ENCODE measurements at regions not wholly inside any gene's neighbourhood (a gene's known extent, or its start where the extent isn't known, plus 50 kb on each side); places are given as distances from the start of the nearest gene placed in this dataset.

GRCh38 chr11:114779189-114779588 lies 100.9 kb downstream of the NXPE2 start:
- Histone ChIP-seq H3K27me3 (0 out of 22 replicates have a peak, but pooled peaks cover 0 to 3% (median 0%) of the 10 kb centered on the region in 11 experiments), H3K9ac (peak overlapping the region in 3 of 11 experiments; percentile 14 to 26 (median 20); a peak in 4 of 22 replicates), H3K36me3 (no peaks in the 10 kb centered on the region), H3K4me2 (peak overlapping the region; percentile 34 to 84 (median 78)), H3K4me1 (peaks cover 12 to 65% (median 47%) of the 10 kb centered on the region in 10 experiments; a peak in 18 of 20 replicates), H4K20me1 (no peaks in the 10 kb centered on the region; a peak in 1 of 22 replicates), H3K9me3 (replicated peaks in 1 of 11) (no peaks in the 10 kb centered on the region), H3K4me3 (peak overlapping the region in 1 of 10 experiments; percentile 21; a peak in 1 of 20 replicates), H3K27ac (peak overlapping the region in 4 of 11 experiments; percentile 12 to 53 (median 40); a peak in 3 of 22 replicates)
- TF ChIP-seq Cebpa-rat (IDR thresholded peaks at IDR 0.05), result no peak

DNA sequence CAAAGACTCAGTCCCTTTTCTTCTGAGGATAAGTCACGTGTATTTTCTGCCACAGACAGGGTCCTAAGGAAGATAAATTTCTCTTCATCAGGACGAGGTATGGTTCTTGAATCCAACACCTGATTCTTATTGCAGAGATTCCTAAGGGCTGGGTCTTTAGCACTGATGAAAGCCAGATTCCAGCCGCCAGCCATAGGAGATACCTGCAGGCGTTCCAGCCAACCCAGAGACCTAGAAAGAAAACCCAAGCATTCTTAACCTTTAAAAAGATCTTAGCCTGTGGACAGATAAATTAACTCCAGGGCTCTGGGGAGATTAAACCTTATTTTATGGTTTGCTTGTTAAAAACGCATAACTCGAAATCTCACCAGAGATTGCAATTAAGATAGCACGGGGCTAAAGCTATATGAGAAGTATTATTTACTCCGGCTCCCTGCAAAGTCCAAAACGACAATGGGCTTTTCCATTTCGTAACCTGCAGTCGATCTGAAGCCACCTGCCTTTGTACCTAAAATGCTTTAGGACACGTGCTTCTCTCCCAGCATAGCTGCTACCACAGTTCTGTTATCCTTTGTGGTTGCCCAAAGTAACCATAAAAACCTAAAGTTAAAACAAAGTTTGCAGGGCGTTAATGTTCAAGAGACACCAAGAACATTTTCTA lies 104.5 kb downstream of the NXPE2 start:
- no peaks in the 10 kb centered on the region for H3K36me3 ChIP-seq
- no peak overlapping the region for H3K27ac ChIP-seq
- H3K9ac ChIP-seq, result no peak overlapping the region
- H3K4me3 ChIP-seq, result no peak overlapping the region
- peaks cover 12 to 41% (median 30%) of the 10 kb centered on the region in 10 experiments; a peak in 18 of 20 replicates for H3K4me1 ChIP-seq
- no peak for TF ChIP-seq Cebpa-rat (IDR thresholded peaks at IDR 0.05)
- 0 out of 22 replicates have a peak, but pooled peaks cover 0 to 3% (median 0%) of the 10 kb centered on the region in 11 experiments for H3K27me3 ChIP-seq
- H4K20me1 ChIP-seq, result no peaks in the 10 kb centered on the region
- H3K4me2 ChIP-seq, result 0 out of 22 replicates have a peak overlapping the region, but pooled peaks of 1 of the 11 experiments have one; percentile 3
- H3K9me3 ChIP-seq (replicated peaks in 1 of 11), result no peaks in the 10 kb centered on the region

DNA sequence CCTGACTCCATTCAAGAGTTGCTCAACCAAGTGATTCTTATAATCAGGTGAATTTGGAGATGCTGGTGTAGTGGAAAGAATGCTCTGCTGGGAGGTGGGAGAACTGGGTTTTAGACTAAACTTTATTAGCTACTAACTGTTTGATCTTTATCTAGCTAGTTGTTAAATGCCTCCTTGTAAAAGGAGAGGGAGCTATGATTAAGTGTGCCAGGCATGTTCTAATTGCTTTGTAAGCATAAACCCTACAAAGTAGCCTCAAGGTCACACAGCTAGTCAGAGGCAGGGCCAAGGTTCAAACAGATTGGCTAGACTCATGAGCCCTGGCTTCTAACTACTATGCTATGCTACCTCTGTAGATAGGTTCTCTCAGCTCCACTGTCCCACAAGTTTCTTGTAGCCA lies 105.5 kb downstream of the NXPE2 start:
- no peak overlapping the region for H3K27ac ChIP-seq
- no peak overlapping the region for H3K4me3 ChIP-seq
- peaks cover 12 to 34% (median 24%) of the 10 kb centered on the region in 10 experiments; a peak in 18 of 20 replicates for H3K4me1 ChIP-seq
- TF ChIP-seq Cebpa-rat (IDR thresholded peaks at IDR 0.05), result no peak
- no peak overlapping the region for H3K9ac ChIP-seq
- H3K9me3 ChIP-seq (replicated peaks in 1 of 11), result no peaks in the 10 kb centered on the region
- 0 out of 22 replicates have a peak, but pooled peaks cover 0 to 3% (median 0%) of the 10 kb centered on the region in 11 experiments for H3K27me3 ChIP-seq
- H3K4me2 ChIP-seq, result no peak overlapping the region
- no peaks in the 10 kb centered on the region for H3K36me3 ChIP-seq
- H4K20me1 ChIP-seq, result no peaks in the 10 kb centered on the region

DNA sequence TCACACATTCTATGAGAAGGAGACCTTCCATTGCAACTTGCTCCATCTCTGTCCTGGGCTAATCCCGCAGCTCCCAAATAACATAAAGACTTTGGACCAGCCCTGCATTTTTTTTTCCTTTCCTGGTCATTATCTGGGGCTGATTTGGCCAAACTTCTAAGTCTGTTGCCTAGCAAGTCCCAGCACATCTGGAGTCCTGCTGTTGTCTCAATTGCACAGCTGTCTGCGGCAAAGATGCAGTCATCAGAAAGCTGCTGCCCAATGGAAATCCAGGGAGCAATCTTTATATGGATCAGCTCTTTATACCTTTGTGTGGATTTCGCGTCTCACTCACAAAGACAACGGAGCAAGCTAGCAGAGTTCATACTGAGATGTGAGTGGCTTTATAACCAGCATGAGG lies 105.9 kb downstream of the NXPE2 start:
- H4K20me1 ChIP-seq, result no peaks in the 10 kb centered on the region
- H3K4me3 ChIP-seq, result no peak overlapping the region
- H3K27me3 ChIP-seq, result no peaks in the 10 kb centered on the region
- H3K9me3 ChIP-seq (replicated peaks in 1 of 11), result no peaks in the 10 kb centered on the region
- no peak for TF ChIP-seq Cebpa-rat (IDR thresholded peaks at IDR 0.05)
- H3K4me1 ChIP-seq, result peaks cover 11 to 30% (median 20%) of the 10 kb centered on the region in 10 experiments; a peak in 18 of 20 replicates
- H3K9ac ChIP-seq, result no peak overlapping the region
- H3K4me2 ChIP-seq, result no peak overlapping the region; a peak in 1 of 22 replicates
- H3K36me3 ChIP-seq, result no peaks in the 10 kb centered on the region
- no peak overlapping the region for H3K27ac ChIP-seq

DNA sequence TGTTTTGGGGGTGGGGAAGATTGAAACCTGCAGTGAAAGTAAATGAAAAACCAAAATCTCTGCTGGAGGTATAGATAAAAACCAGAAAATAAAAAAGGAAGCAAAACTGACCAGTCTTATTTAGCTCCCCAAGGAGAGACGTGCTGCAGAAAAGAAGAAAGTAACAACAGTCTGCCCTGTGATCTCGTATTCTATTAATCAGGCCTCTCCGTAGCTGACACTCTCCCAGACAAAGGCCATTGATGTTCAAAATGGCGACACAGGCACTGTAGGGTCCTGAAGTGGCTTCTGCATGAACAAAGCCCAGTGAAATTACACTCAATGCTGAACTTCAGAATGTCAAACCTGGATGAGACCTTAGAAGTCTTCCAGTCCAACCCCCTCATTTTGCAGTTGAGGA lies 106.6 kb downstream of the NXPE2 start:
- Histone ChIP-seq H3K27me3 (no peaks in the 10 kb centered on the region), H3K4me3 (no peak overlapping the region), H3K4me1 (peaks cover 4 to 23% (median 13%) of the 10 kb centered on the region in 10 experiments; a peak in 18 of 20 replicates), H3K9me3 (replicated peaks in 1 of 11) (no peaks in the 10 kb centered on the region), H3K4me2 (peak overlapping the region in 2 of 11 experiments; percentile 5; a peak in 1 of 22 replicates), H3K9ac (no peak overlapping the region), H4K20me1 (no peaks in the 10 kb centered on the region), H3K27ac (no peak overlapping the region), H3K36me3 (no peaks in the 10 kb centered on the region)
- no peak for TF ChIP-seq Cebpa-rat (IDR thresholded peaks at IDR 0.05)

- H3K36me3 ChIP-seq, result no peaks in the 10 kb centered on the region
- no peak overlapping the region for H3K27ac ChIP-seq
- peaks cover 0 to 14% (median 3%) of the 10 kb centered on the region in 10 experiments; a peak in 12 of 20 replicates for H3K4me1 ChIP-seq
- H3K27me3 ChIP-seq, result no peaks in the 10 kb centered on the region
- no peak for TF ChIP-seq Cebpa-rat (IDR thresholded peaks at IDR 0.05)
- H3K4me2 ChIP-seq, result no peak overlapping the region
- no peak overlapping the region for H3K4me3 ChIP-seq
- no peak overlapping the region for H3K9ac ChIP-seq
- H3K9me3 ChIP-seq (replicated peaks in 1 of 11), result no peaks in the 10 kb centered on the region
- H4K20me1 ChIP-seq, result no peaks in the 10 kb centered on the region
Measured at GRCh38 chr11:114785820-114786219, 107.5 kb downstream of the NXPE2 start.

GRCh38 chr11:114787126-114787525 lies 108.8 kb downstream of the NXPE2 start:
- Histone ChIP-seq H4K20me1 (no peaks in the 10 kb centered on the region), H3K4me2 (no peak overlapping the region), H3K36me3 (no peaks in the 10 kb centered on the region), H3K4me1 (peaks cover 0 to 8% (median 0%) of the 10 kb centered on the region in 10 experiments; a peak in 1 of 20 replicates), H3K4me3 (no peak overlapping the region), H3K9me3 (replicated peaks in 1 of 11) (no peaks in the 10 kb centered on the region), H3K9ac (no peak overlapping the region), H3K27me3 (no peaks in the 10 kb centered on the region), H3K27ac (no peak overlapping the region)
- TF ChIP-seq Cebpa-rat (IDR thresholded peaks at IDR 0.05), result no peak

DNA sequence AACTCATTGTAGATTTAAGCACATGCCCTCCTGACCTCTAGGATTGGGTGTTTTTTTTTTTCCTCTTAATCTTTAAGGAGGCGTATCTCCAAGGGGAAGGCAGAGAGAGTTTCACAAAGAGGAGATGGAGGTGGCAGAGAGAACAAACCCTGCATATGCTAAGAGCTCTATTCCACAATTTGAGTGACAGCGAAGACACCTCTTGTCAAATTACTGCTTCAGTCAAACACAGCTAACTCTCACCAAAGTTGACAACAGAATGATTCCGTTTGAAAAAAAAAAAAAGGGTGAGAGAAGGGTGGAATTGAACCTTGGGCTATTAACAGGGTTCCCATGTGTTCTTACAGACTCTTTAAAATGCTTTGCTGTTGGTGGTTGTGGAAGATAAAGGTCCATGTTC lies 112.6 kb downstream of the NXPE2 start:
- no peak for TF ChIP-seq Cebpa-rat (IDR thresholded peaks at IDR 0.05)
- Histone ChIP-seq H3K9ac (no peak overlapping the region), H3K36me3 (no peaks in the 10 kb centered on the region), H3K4me2 (no peak overlapping the region), H3K4me1 (peaks cover 4 to 7% (median 6%) of the 10 kb centered on the region in 10 experiments; a peak in 8 of 20 replicates), H3K9me3 (replicated peaks in 1 of 11) (no peaks in the 10 kb centered on the region), H4K20me1 (no peaks in the 10 kb centered on the region), H3K27me3 (no peaks in the 10 kb centered on the region), H3K27ac (no peak overlapping the region), H3K4me3 (no peak overlapping the region)

DNA sequence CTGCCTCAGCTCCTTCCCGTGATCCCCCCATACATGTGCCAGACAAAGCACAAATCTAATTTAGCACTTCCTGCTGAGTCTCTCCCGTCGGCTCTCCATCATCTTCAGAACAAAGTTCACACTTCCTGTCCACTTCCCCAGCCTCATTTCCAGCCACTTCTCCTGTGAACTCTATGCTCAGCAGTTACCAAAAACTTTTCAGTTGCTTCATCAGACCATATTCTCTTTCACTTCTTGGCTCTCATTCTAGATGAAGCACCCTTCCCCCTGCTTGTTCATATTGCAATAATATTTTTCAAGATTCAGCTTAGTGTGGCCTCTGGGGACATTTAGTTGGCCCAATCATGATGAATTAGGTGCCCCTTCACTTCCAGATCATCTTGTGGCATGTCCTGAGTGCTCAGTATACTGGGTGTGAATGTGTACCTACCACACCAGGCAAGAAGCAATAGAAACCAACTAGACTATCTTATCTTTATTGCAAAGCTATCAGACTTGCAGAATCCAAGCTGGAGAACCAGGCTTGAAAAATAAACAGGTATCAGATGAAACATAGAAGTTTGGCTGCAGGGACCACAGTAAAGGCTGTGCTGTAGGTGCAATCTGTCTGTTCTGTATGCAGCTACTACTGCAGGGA lies 115.8 kb downstream of the NXPE2 start:
- H3K4me2 ChIP-seq, result peak overlapping the region in 10 of 11 experiments; percentile 1 to 41 (median 16); a peak in 11 of 22 replicates
- no peak overlapping the region for H3K9ac ChIP-seq
- peaks cover 6 to 17% (median 14%) of the 10 kb centered on the region in 10 experiments; a peak in 16 of 20 replicates for H3K4me1 ChIP-seq
- H3K27ac ChIP-seq, result no peak overlapping the region
- no peak for TF ChIP-seq Cebpa-rat (IDR thresholded peaks at IDR 0.05)
- no peaks in the 10 kb centered on the region for H4K20me1 ChIP-seq
- no peak overlapping the region for H3K4me3 ChIP-seq
- H3K36me3 ChIP-seq, result no peaks in the 10 kb centered on the region
- no peaks in the 10 kb centered on the region for H3K9me3 ChIP-seq (replicated peaks in 1 of 11)
- no peaks in the 10 kb centered on the region for H3K27me3 ChIP-seq

Measured in BLaER1 treated with 17β-estradiol and CSF1 and Interleukin-3, amounts not matched to agents 10 nM and 100 nM (cell line).